Cardiac septum (tissue), 1 donor: ENCODE measurements at regions not wholly inside any gene's neighbourhood (a gene's known extent, or its start where the extent isn't known, plus 50 kb on each side); places are given as distances from the start of the nearest gene placed in this dataset.

Experiments used
- DNase-seq: peaks from one replicate; pipeline ENCODE4 v3.0.0-alpha.2; 2020; ENCODE audit warnings: low spot score
- intact Hi-C: fragments of 100-400 bp; cut with DNase I; formaldehyde crosslinking; loops from one replicate; pipeline ENCODE4 v1.14.0; 2022
- donor health status: DM: no; HTN: no; CAD: no.

- no peak for DNase-seq
Observed at GRCh38 chr1:58886611-58887010, 102.8 kb upstream of the JUN start.

DNA sequence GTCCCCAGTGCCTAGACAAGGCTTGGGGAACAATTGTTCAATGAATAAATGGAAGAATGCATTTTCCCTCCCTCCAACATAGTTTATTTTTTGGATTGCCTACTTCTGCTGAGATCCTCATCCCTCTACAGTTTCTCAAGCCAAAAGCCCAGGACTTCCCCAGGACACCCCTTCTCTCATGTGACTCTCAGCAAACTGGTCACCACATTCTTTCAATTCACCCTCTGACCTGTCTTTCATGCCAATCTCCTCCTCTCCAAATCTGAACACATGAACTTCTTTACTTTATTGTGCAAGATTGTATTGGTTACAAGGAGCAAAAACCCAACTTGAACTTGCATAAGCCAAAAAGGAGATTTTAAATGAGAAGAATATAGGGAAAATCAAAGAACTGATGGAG lies 103.2 kb upstream of the JUN start:
- no peak for DNase-seq
- intact Hi-C loops = no loop called here

More at GRCh38 chr1:58886611-58887010, 102.8 kb upstream of the JUN start:
- intact Hi-C loops = no loop called here

DNA sequence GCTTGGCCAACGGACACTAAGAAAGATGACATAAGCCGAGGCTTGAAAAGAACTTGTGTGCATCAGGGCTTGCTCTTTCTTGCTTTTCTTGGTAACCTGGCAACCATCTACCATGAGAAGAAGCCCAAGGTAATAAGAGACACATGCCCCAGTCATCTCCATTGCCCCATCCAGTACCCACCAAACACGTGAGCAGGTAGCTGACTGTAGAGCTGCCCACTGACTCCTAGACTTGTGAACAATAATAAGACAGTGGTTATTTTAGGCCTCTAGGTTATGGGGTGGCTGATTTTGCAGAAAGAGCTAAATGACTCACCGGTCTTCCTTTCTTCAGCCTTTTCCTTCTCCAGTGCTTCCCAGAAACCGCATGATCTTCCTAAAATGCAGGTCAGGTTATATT lies 105.0 kb upstream of the JUN start:
- no peak for DNase-seq

DNA sequence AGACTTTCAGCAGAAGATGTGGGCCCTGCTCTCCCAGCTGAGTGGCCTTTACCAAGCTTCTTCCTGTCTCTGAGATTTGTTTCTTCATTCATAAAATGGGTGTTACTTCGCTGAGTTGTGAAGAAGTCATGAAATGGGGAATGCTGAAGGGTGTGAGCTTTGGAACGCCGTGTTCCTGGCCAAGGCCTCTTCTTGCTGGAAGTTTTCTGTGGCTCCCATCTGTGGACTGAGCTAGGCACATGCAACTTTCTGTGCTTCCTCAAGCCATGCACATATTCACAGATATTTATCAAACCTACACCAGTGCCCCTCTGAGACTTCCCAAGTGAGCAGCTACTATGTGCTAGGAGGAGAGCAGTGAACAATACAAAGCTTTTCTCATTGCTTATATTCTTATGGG lies 106.3 kb upstream of the JUN start:
- intact Hi-C loops = no loop called here
- no peak for DNase-seq

More for the DNA sequence above, 105.0 kb upstream of the JUN start:
- intact Hi-C loops = no loop called here

- intact Hi-C loops = no loop called here
Observed at GRCh38 chr1:58890609-58891008, 106.8 kb upstream of the JUN start.

GRCh38 chr1:58891347-58891746 lies 107.5 kb upstream of the JUN start:
- intact Hi-C loops = no loop called here
- DNase-seq = no peak

More at GRCh38 chr1:58890609-58891008, 106.8 kb upstream of the JUN start:
- no peak for DNase-seq

DNA sequence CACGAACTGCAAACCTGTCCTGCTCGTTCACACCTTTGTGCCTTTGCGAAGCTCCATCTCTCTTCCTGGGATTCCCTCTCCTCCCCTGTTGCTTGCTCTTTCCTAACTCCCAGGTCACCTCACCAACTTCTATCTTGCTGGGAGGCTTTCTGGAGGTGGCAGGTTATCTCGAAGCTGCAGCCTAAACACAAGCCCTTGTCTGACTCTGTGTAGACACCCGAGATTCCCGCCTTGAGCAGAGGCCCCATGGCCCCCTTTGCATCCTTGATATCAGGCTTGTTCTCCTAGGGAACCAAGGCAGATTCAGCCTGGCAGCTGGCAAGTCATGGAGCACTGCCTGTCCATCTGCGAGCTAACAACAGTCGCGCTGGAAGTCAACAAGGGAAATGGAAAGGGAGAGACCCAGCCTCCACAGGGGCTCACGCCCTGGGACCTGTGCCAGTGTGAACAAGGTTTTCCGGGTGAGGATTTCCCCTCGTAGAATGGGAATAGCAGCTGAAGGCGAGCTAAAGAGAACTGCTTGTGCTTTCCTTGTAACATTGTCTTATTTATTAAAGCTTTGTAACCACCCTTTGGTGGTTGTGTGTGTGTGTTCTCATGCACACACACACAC lies 109.5 kb upstream of the JUN start:
- intact Hi-C loops = no loop called here

DNA sequence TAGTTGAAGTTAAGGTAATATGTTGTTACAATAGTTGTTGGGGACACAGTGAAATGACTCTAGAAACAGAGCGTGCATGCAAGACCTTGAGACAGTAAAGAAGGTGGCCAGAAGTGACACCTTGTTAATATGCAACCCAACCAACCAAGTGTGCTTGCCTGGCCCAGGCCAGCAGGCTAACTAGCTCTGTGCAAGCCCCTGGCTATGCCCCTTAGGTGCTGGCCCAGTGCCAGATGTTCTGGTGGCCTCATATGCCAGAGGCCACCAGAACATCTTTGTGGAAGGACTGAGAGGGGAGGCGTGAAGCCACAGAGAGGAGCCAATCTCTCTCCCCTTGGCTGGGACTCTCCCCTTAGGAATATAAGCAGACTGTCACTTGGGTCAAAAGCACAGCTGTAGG lies 111.2 kb upstream of the JUN start:
- intact Hi-C loops = no loop called here
- no peak for DNase-seq

More for the DNA sequence above, 109.5 kb upstream of the JUN start:
- no peak for DNase-seq

DNA sequence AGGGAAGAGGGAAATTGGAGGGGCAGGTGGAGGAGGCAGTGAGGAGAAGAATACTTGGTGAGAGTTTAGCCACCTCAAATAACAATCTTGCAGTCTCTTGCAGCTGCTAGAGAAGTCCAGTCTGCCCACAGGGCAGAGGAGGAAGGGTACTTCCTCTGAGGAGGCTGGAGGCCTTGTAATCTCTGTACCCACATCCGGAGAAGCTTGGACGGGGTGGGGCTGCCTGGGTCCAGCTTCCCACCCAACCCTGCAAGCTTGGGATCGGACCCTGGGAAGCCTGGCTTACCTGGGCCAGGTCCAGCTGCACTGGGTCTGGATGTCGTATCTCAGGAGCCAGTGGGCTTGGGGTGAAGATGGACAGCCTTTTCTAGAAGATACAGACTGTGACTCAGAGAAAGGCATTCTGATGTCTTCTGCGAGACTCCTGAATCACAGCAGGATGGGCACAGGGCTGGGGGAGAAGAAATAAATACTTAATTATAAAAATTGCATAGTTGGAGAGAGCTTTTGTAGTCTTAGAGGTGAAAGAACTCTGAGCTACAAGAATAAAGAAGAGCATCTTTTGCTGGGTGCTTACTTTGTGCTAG lies 111.8 kb upstream of the JUN start:
- DNase-seq = no peak
- intact Hi-C loops = no loop called here

- peak; percentile 87 for DNase-seq
- intact Hi-C loops = no loop called here
Observed at GRCh38 chr1:58896246-58897183, 112.7 kb upstream of the JUN start.

- no peak for DNase-seq
- intact Hi-C loops = loop anchor here (2.0 kb wide), 1 partner anchor 252 kb away; no protein-coding TSS in a partner anchor
Observed at GRCh38 chr1:58898739-58899586, 115.1 kb upstream of the JUN start.

DNA sequence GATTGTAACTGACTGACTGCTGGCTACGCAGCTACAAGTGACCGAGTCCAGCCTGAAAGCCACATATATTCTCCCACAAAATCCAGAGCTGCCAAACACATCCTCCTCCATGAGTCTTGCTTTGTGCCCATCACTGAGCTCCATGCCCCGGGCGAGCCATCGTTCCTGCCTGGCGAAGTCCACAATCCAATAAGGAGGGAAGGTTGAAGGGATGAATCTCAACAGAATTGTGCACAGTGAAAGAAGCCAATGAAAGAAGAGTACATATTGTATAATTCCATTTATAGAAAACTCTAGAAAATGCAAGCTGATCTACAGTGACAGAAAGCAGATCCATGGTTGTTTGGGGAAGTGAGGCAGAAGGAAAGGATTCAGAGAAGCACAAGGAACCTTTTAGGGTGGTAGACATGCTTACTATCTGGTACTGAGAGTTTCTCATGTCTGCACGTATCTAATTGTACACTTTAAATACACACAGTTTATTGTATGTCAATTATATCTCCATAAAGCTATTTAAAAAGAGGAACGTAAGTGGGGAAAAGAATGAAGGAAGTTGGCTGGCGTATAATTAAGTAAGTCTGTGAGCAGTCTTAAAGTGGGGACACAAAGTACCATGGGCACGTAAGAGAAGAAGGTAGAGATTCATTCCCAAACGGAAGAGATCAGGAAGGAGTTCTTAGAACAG lies 115.9 kb upstream of the JUN start:
- DNase-seq = no peak

GRCh38 chr1:58900396-58900795 lies 116.5 kb upstream of the JUN start:
- no peak for DNase-seq
- intact Hi-C loops = loop anchor here (5.0 kb wide), 3 partner anchors 83 to 397 kb away; partner anchors contain the start of gene FGGY

More for the DNA sequence above, 115.9 kb upstream of the JUN start:
- intact Hi-C loops = loop anchor here (2.0 to 5.0 kb wide), 4 partner anchors 82 to 398 kb away; partner anchors contain the start of gene FGGY

- intact Hi-C loops = loop anchor here (5.0 kb wide), 3 partner anchors 84 to 396 kb away; partner anchors contain the start of gene FGGY
- DNase-seq = no peak
Observed at GRCh38 chr1:58901008-58901407, 117.2 kb upstream of the JUN start.

- DNase-seq = no peak
- intact Hi-C loops = loop anchor here (1.0 to 5.0 kb wide), 6 partner anchors 54 to 394 kb away; partner anchors contain the start of genes FGGY and JUN
Observed at GRCh38 chr1:58902830-58903513, 119.1 kb upstream of the JUN start.

DNA sequence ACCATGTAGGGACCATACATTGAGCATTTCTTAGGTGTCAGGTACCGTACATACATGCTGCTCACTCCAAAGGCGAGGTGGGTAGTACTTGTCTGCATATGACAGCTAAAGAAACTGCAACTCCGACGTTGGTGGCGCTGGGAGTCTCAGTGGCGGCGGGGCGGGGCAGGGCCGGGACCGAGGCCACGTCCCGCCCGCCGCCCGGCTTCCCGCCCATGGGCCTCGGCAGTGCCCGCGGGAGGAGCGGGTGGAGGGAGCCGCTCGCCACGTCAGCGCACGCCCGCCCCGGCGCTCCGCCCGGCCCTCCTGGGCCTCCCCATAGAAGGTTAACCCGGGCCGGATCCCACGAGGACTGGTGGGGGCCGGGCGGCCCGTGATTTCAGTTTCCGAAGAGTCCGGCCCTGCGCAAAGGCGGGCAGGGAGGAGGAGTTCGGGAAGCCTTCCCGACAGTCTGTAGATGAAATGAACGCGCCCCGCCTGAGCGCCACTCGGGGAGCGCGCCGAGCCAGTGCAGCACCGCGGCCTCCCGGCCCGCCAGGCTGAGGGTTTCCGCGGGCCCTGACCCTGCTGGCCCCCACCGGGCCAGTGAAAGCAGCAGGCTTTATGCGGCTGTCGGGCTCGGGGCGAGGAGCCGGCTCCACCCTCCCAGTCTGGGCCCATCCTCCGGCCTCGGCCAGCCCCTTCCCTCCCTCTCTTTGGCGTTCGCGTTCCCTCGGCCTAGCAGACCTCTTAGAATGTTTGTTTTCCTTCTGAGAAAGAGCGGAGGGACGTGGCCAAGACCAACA lies 119.9 kb upstream of the JUN start:
- intact Hi-C loops = loop anchor here (1.0 to 5.0 kb wide), 6 partner anchors 55 to 394 kb away; partner anchors contain the start of genes FGGY and JUN
- DNase-seq = peak; percentile 95
